ENCODE measurements at regions not wholly inside any gene's neighbourhood (a gene's known extent, or its start where the extent isn't known, plus 50 kb on each side); places are given as distances from the start of the nearest gene placed in this dataset.
"Not testable (repeated sequence)": the region's sequence is repeated elsewhere in the genome, so short reads cannot be mapped to it uniquely, and the experiment has no call there.

GRCh38 chr2:190742431-190742830 lies 93.5 kb downstream of the NAB1 start:
- DNase-seq (ENCODE audit: low spot score): no peak

GRCh38 chr2:190744041-190744440 lies 95.2 kb downstream of the NAB1 start:
- no peak for DNase-seq (ENCODE audit: low spot score)

GRCh38 chr2:190746971-190747761 lies 98.3 kb downstream of the NAB1 start:
- DNase-seq (ENCODE audit: low spot score): peak; percentile 31

GRCh38 chr2:190748966-190749365 lies 100.1 kb downstream of the NAB1 start:
- DNase-seq (ENCODE audit: low spot score): no peak

- DNase-seq (ENCODE audit: low spot score): no peak
Measured at GRCh38 chr2:190755772-190756415, 107.0 kb downstream of the NAB1 start.

- peak; percentile 76 for DNase-seq (ENCODE audit: low spot score)
Measured at GRCh38 chr2:190759749-190760213, 110.9 kb downstream of the NAB1 start.

GRCh38 chr2:190760353-190761150 lies 111.7 kb downstream of the NAB1 start:
- DNase-seq (ENCODE audit: low spot score): not testable (repeated sequence)

- DNase-seq (ENCODE audit: low spot score): not testable (repeated sequence)
Measured at GRCh38 chr2:190761216-190761615, 112.3 kb downstream of the NAB1 start.

- no peak for DNase-seq (ENCODE audit: low spot score)
Measured at GRCh38 chr2:190762566-190762965, 113.7 kb downstream of the NAB1 start.

GRCh38 chr2:190763100-190763499 lies 114.2 kb downstream of the NAB1 start:
- DNase-seq (ENCODE audit: low spot score): no peak

- no peak for DNase-seq (ENCODE audit: low spot score)
Measured at GRCh38 chr2:190763901-190764514, 115.1 kb downstream of the NAB1 start.

GRCh38 chr2:190765386-190766173 lies 115.0 kb upstream of the GLS start:
- DNase-seq (ENCODE audit: low spot score): peak; percentile 65

GRCh38 chr2:190766174-190766572 lies 114.4 kb upstream of the GLS start:
- DNase-seq (ENCODE audit: low spot score): no peak

- DNase-seq (ENCODE audit: low spot score): no peak
Measured at GRCh38 chr2:190766595-190766994, 114.0 kb upstream of the GLS start.

- DNase-seq (ENCODE audit: low spot score): no peak
Measured at GRCh38 chr2:190767821-190768220, 112.8 kb upstream of the GLS start.

GRCh38 chr2:190769258-190769657 lies 111.4 kb upstream of the GLS start:
- DNase-seq (ENCODE audit: low spot score): no peak

- no peak for DNase-seq (ENCODE audit: low spot score)
Measured at GRCh38 chr2:190771726-190772125, 108.9 kb upstream of the GLS start.

- no peak for DNase-seq (ENCODE audit: low spot score)
Measured at GRCh38 chr2:190780594-190780993, 100.0 kb upstream of the GLS start.

GRCh38 chr2:190781604-190782198 lies 98.9 kb upstream of the GLS start:
- DNase-seq (ENCODE audit: low spot score): peak; percentile 73

GRCh38 chr2:190782264-190782663 lies 98.4 kb upstream of the GLS start:
- no peak for DNase-seq (ENCODE audit: low spot score)

All from AG08396 (cell line).